Esophagus muscularis mucosa (tissue), 4 donors: ENCODE measurements at regions not wholly inside any gene's neighbourhood (a gene's known extent, or its start where the extent isn't known, plus 50 kb on each side); places are given as distances from the start of the nearest gene placed in this dataset.

Experiments used
- DNase-seq: peaks from one replicate; pipeline ENCODE4 v3.0.0-alpha.2; 2017; ENCODE audit errors: extremely low spot score
- H3K27ac ChIP-seq, 4 donors: fragments of 200-600 bp; sonication (generic); replicated peaks in 1 of 4; 1 replicate in 3 of 4; 2 replicates in 1 of 4; pipeline ENCODE4 v1.5.1; 2016 to 2019; ENCODE audit warnings: mild to moderate bottlenecking in 1 of 4
- H3K27me3 ChIP-seq, 4 donors: fragments of 200-600 bp; sonication (generic); one replicate each; pipeline versions ENCODE4 v1.5.1 to v1.6.0; 2016 to 2019
- H3K36me3 ChIP-seq, 4 donors: fragments of 200-600 bp; sonication (generic); one replicate each; pipeline ENCODE4 v1.5.1; 2016 to 2019
- H3K4me1 ChIP-seq, 4 donors: fragments of 200-600 bp; sonication (generic); one replicate each; pipeline ENCODE4 v1.5.1; 2016 to 2019
- H3K4me3 ChIP-seq, 4 donors: fragments of 200-600 bp; sonication (generic); 1 replicate in 2 of 4; 2 replicates in 2 of 4; pipeline ENCODE4 v1.5.1; 2016 to 2019; ENCODE audit warnings: mild to moderate bottlenecking in 4 of 4, moderate library complexity in 1 of 4
- H3K9me3 ChIP-seq, 4 donors: fragments of 200-600 bp; sonication (generic); 1 replicate in 3 of 4; 2 replicates in 1 of 4; pipeline ENCODE4 v1.5.1; 2016 to 2019
- CTCF ChIP-seq, 3 experiments: fragments of 200-600 bp in 2 of 3; fragments of 450-650 bp in 1 of 3; sonication (generic) in 2 of 3; IDR thresholded peaks; one replicate each; pipeline ENCODE4 v1.5.1; 2017 to 2019; ENCODE audit warnings: antibody characterized with exemption in 3 of 3, mild to moderate bottlenecking in 2 of 3, moderate library complexity in 1 of 3
- EP300 ChIP-seq: sonication (generic); formaldehyde crosslinking; IDR thresholded peaks from one replicate; pipeline ENCODE4 v1.6.1; 2017; ENCODE audit warnings: antibody characterized with exemption
- POLR2A ChIP-seq: fragments of 450-650 bp; IDR thresholded peaks from one replicate; pipeline ENCODE4 v1.6.1; 2017; ENCODE audit warnings: antibody characterized with exemption, moderate library complexity, mild to moderate bottlenecking, low read depth
- POLR2AphosphoS5 ChIP-seq, 2 donors: sonication (generic); formaldehyde crosslinking; IDR thresholded peaks; one replicate each; pipeline ENCODE4 v1.6.1; 2017; ENCODE audit warnings: antibody characterized with exemption in 2 of 2
- WGBS: methylation state at CpG from one replicate; pipeline ENCODE4 v1.1.5; 2018; 5-methylcytosine and 5-hydroxymethylcytosine counted together
- intact Hi-C: fragments of 100-400 bp; cut with DNase I; formaldehyde crosslinking; loops from one replicate; pipeline ENCODE4 v1.15.1; 2023

GRCh38 chr16:55273959-55274358 lies 50.0 kb upstream of the IRX6 start:
- H3K4me1 ChIP-seq: no peaks in the 10 kb centered on the region
- no peaks in the 10 kb centered on the region for H3K9me3 ChIP-seq
- H3K27me3 ChIP-seq: peaks cover 0 to 4% (median 0%) of the 10 kb centered on the region in 4 donors
- TF ChIP-seq CTCF (IDR thresholded peaks at IDR 0.05): no peak
- no peak for TF ChIP-seq POLR2A
- no peak for TF ChIP-seq EP300
- TF ChIP-seq POLR2AphosphoS5 (IDR thresholded peaks at IDR 0.05): no peak
- no peak overlapping the region for H3K27ac ChIP-seq
- no peak overlapping the region for H3K4me3 ChIP-seq
- WGBS: 67% methylated on average over 5 of the region's 5 CpGs
- no peaks in the 10 kb centered on the region for H3K36me3 ChIP-seq
- intact Hi-C loops: no loop called here
- DNase-seq: peak; percentile 42
